HepG2 (cell line): ENCODE measurements at regions not wholly inside any gene's neighbourhood (a gene's known extent, or its start where the extent isn't known, plus 50 kb on each side); places are given as distances from the start of the nearest gene placed in this dataset.

Experiments
- ATAC-seq: fragments of 200-7000 bp; cut with Tn5 transposase; 3 replicates; pipeline ENCODE4 v1.9.1; 2020; ENCODE audit warnings: mild to moderate bottlenecking, moderate library complexity
- BruUV-seq: library from RNA; stranded (reverse); fragments of 400-500 nt; replicated peaks from 2 replicates; lab custom pipeline; 2021; lab: Mats Ljungman, UMichigan
- CTCF ChIA-PET: fragments of 300-600 bp; formaldehyde crosslinking; extraction: SDS; loops from one replicate; lab custom pipeline; 2021; ENCODE audit warnings: low total read pairs, inconsistent platforms, low intra/inter-chr PET ratio; lab: Yijun Ruan, JAX
- POLR2A ChIA-PET: fragments of 350-600 bp; sonication (Branson Sonifier 250); formaldehyde crosslinking; loops from one replicate; lab custom pipeline; 2020; ENCODE audit warnings: antibody characterized with exemption, inconsistent platforms; lab: Yijun Ruan, JAX
- DNase-seq: peaks from one replicate; pipeline ENCODE4 v3.0.0-alpha.2; 2015; ENCODE audit warnings: low spot score
- FAIRE-seq: peaks from 3 replicates; lab custom pipeline; 2011; peaks lifted over from hg19 to GRCh38; lab: Jason Lieb, UNC
- H2AFZ ChIP-seq: one replicate; pipeline ENCODE4 v1.6.1; 2011; ENCODE audit warnings: low read length, inconsistent platforms
- H3K27ac ChIP-seq: fragments of 300-600 bp; 3 replicates; pipeline ENCODE4 v1.8.0; 2011; ENCODE audit warnings: mixed run types, mild to moderate bottlenecking, mixed read lengths, low read length, inconsistent platforms; ENCODE audit not compliant: insufficient read depth; ENCODE audit errors: extremely low read length
- H3K27me3 ChIP-seq, 2 experiments: fragments of 200-600 bp in 1 of 2; 2 replicates in 1 of 2; 3 replicates in 1 of 2; pipeline versions ENCODE4 v1.6.0 to v1.8.0; 2011; ENCODE audit warnings: low read length in 2 of 2, mild to moderate bottlenecking in 2 of 2, moderate library complexity in 2 of 2, inconsistent platforms in 1 of 2; ENCODE audit not compliant: insufficient read depth in 2 of 2, control insufficient read depth in 1 of 2
- H3K36me3 ChIP-seq, 2 experiments: fragments of 200-600 bp in 1 of 2; replicated peaks in 1 of 2; 2 replicates in 1 of 2; 3 replicates in 1 of 2; pipeline versions ENCODE4 v1.5.1 to v1.8.0; 2011; ENCODE audit warnings: low read length in 2 of 2, inconsistent platforms in 1 of 2; ENCODE audit not compliant: insufficient read depth in 2 of 2, control insufficient read depth in 1 of 2
- H3K4me1 ChIP-seq: 2 replicates; pipeline ENCODE4 v1.5.1; 2012; ENCODE audit warnings: low read length, inconsistent platforms; ENCODE audit not compliant: insufficient read depth
- H3K4me2 ChIP-seq: 2 replicates; pipeline ENCODE4 v1.6.0; 2011; ENCODE audit warnings: low read depth, low read length, inconsistent platforms
- H3K4me3 ChIP-seq, 3 experiments: fragments of 200-600 bp in 1 of 3; sonication (generic), shearing (Covaris generic) in 1 of 3; replicated peaks in 1 of 3; 2 replicates each; pipeline ENCODE4 v1.5.1; 2011 to 2016; ENCODE audit warnings: low read length in 3 of 3, inconsistent platforms in 2 of 3, low read depth in 2 of 3, mild to moderate bottlenecking in 2 of 3, control low read depth in 1 of 3, mixed read lengths in 1 of 3; ENCODE audit not compliant: insufficient read depth in 1 of 3
- H3K79me2 ChIP-seq: one replicate; pipeline ENCODE4 v1.6.1; 2011; ENCODE audit warnings: low read length, inconsistent platforms; ENCODE audit not compliant: insufficient read depth
- H3K9ac ChIP-seq: 2 replicates; pipeline ENCODE4 v1.6.0; 2011; ENCODE audit warnings: mild to moderate bottlenecking, low read depth, low read length, inconsistent platforms; ENCODE audit not compliant: insufficient read depth
- H3K9me3 ChIP-seq: 2 replicates; pipeline ENCODE4 v1.5.1; 2012; ENCODE audit warnings: mild to moderate bottlenecking, low read length
- H4K20me1 ChIP-seq: 2 replicates; pipeline ENCODE4 v1.6.0; 2011; ENCODE audit warnings: inconsistent platforms, mild to moderate bottlenecking, low read length, moderate library complexity; ENCODE audit not compliant: insufficient read depth
- ATF7 ChIP-seq, 2 experiments: fragments of 450-650 bp in 1 of 2; sonication (generic) in 1 of 2; formaldehyde crosslinking in 1 of 2; IDR thresholded peaks; 2 replicates each; pipeline versions ENCODE4 v1.4.0 to v1.6.1; 2016 to 2020; ENCODE audit warnings: antibody characterized with exemption in 1 of 2, mild to moderate bottlenecking in 1 of 2, missing genetic modification reagents in 1 of 2
- CC2D1A ChIP-seq: sonication (generic); formaldehyde crosslinking; IDR thresholded peaks from 2 replicates; pipeline ENCODE4 v1.8.1; 2023; ENCODE audit warnings: mild to moderate bottlenecking, missing genetic modification reagents
- CEBPB ChIP-seq: IDR thresholded peaks from 2 replicates; pipeline ENCODE4 v1.6.1; 2011; ENCODE audit warnings: low read depth, low read length, improper control_type of control experiment, borderline replicate concordance
- EP300 ChIP-seq, 3 experiments: sonication (generic) in 1 of 3; formaldehyde crosslinking in 1 of 3; IDR thresholded peaks; 2 replicates each; pipeline versions ENCODE4 v1.5.1 to v1.6.1; 2011 to 2020; ENCODE audit warnings: low read depth in 2 of 3, low read length in 2 of 3, borderline replicate concordance in 1 of 3, improper control_type of control experiment in 1 of 3, mild to moderate bottlenecking in 1 of 3, missing genetic modification reagents in 1 of 3, moderate library complexity in 1 of 3
- NFATC3 ChIP-seq: sonication (generic); formaldehyde crosslinking; IDR thresholded peaks from 2 replicates; pipeline ENCODE4 v1.5.1; 2020; ENCODE audit warnings: mild to moderate bottlenecking, missing genetic modification reagents
- STAG1 ChIP-seq: sonication (generic); formaldehyde crosslinking; IDR thresholded peaks from 2 replicates; pipeline ENCODE4 v1.4.0; 2020; ENCODE audit warnings: missing genetic modification reagents
- U2AF2 ChIP-seq: fragments of 200-400 bp; formaldehyde crosslinking; IDR thresholded peaks from 2 replicates; pipeline ENCODE4 v1.6.1; 2017; ENCODE audit warnings: low read depth, mild to moderate bottlenecking, low read length
- ZEB1 ChIP-seq: IDR thresholded peaks from 2 replicates; pipeline ENCODE4 v1.6.1; 2012; ENCODE audit warnings: mild to moderate bottlenecking, low read depth, inconsistent platforms; ENCODE audit not compliant: insufficient replicate concordance
- ZNF644 ChIP-seq: IDR thresholded peaks from 2 replicates; pipeline ENCODE4 v1.6.1; 2016; ENCODE audit warnings: low read depth
- ZNF766 ChIP-seq: sonication (generic); formaldehyde crosslinking; IDR thresholded peaks from 2 replicates; pipeline ENCODE4 v1.5.0; 2020; ENCODE audit warnings: missing genetic modification reagents, borderline replicate concordance
- WGBS: methylation state at CpG from one replicate; pipeline ENCODE4 v1.1.6; 2017; ENCODE audit warnings: low lambda C conversion rate; 5-methylcytosine and 5-hydroxymethylcytosine counted together
- in situ Hi-C: cut with HindIII; loops from 2 replicates; pipeline ENCODE4 v1.10.0; 2017; ENCODE audit warnings: low pct_unique_long_range_greater_than_20kb; ENCODE audit not compliant: extremely low pct_ligation_motif_present
- intact Hi-C: fragments of 100-400 bp; cut with micrococcal nuclease; formaldehyde crosslinking; loops from one replicate; pipeline ENCODE4 v1.10.0; 2022; ENCODE audit not compliant: unreplicated experiment

DNA sequence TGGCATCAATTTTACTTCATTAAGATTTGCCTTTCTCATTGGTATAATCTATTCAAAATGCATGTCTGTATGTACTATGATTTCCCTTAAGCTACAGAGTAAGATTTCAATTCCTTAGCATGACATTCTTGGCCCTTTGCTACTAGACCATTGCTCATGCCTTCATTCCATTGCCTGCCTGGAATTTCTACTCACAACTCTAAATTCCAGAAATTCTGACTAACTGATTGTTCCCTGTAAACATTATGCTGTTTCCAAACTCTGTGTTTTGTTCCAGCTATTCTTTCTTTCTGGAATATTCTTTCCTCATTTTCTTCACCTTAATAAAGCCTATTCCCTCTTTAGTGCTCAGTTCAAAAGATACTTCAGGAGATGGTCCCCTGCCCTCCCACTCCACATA is 568.8 kb upstream of the SEMA6A start (continued):
- TF ChIP-seq EP300 (IDR thresholded peaks at IDR 0.05; ENCODE audit: low read depth in 2 of 2, low read length in 2 of 2) = no peak
- TF ChIP-seq EP300 (CRISPR knock-in tag; IDR thresholded peaks at IDR 0.05; ENCODE audit: borderline replicate concordance) = no peak
- no peak for TF ChIP-seq ZEB1
- TF ChIP-seq CC2D1A (CRISPR knock-in tag) = no peak
- TF ChIP-seq NFATC3 (CRISPR knock-in tag) = no peak

DNA sequence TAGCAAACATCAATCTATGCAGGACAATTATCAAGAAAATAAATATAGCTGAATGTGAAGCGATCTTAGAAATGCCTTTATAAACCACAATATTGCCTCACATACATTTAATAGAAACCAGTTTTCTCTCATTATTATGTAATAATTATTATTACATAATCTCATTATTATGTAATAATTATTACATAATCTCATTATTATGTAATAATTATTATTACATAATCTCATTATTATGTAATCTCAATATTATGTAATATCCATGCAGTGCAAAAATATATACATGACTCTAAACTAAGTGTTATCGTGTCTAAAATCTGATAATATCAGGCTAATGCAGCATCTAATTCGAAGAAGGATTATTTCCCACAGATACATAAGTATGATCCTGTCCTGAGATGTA is 563.9 kb upstream of the SEMA6A start:
- in situ Hi-C loops = no loop called here
- Histone ChIP-seq H3K4me3 (no peak overlapping the region), H3K9ac (no peak overlapping the region), H3K4me1 (no peaks in the 10 kb centered on the region), H3K4me2 (no peak overlapping the region), H4K20me1 (no peaks in the 10 kb centered on the region), H3K79me2 (no peaks in the 10 kb centered on the region), H2AFZ (no peak overlapping the region), H3K36me3 (no peaks in the 10 kb centered on the region), H3K27ac (no peak overlapping the region), H3K27me3 (no peaks in the 10 kb centered on the region), H3K9me3 (no peaks in the 10 kb centered on the region)
- TF ChIP-seq ATF7 (IDR thresholded peaks at IDR 0.05) = 0 out of 2 replicates have a peak, but pooled peaks have one; percentile 24
- no peak for TF ChIP-seq ATF7 (CRISPR knock-in tag; IDR thresholded peaks at IDR 0.05)
- no peak for TF ChIP-seq ZNF766 (CRISPR knock-in tag)
- no peak for TF ChIP-seq ZNF644 (CRISPR knock-in tag)
- no peak for TF ChIP-seq U2AF2
- no peak for TF ChIP-seq STAG1 (CRISPR knock-in tag)
- TF ChIP-seq CEBPB = 0 out of 2 replicates have a peak, but pooled peaks have one; percentile 11
- FAIRE-seq (no peak), ATAC-seq (no peak), DNase-seq (no peak)
- ChIA-PET CTCF (no interaction called here), POLR2A (no interaction called here)
- 3% methylated on average over 3 of the region's 3 CpGs for WGBS
- intact Hi-C loops = no loop called here
- no TSS peak for BruUV-seq
